ENCODE measurements at regions not wholly inside any gene's neighbourhood (a gene's known extent, or its start where the extent isn't known, plus 50 kb on each side); places are given as distances from the start of the nearest gene placed in this dataset.

GRCh38 chr2:129777146-129777545 lies 202.3 kb upstream of the RAB6C start:
- Histone ChIP-seq H3K9me3 (ENCODE audit: control insufficient read depth, insufficient read depth, low read depth, low read length) (no peaks in the 10 kb centered on the region), H3K4me3 (ENCODE audit: low read depth, low read length) (no peak overlapping the region), H3K4me1 (ENCODE audit: control insufficient read depth, insufficient read depth, low read length) (peaks cover 8% of the 10 kb centered on the region; the same call in 1 of the 2 replicates), H3K9ac (ENCODE audit: low read length) (no peak overlapping the region), H3K27ac (ENCODE audit: low read depth, low read length) (no peak overlapping the region), H3K27me3 (ENCODE audit: control insufficient read depth, insufficient read depth, low read length) (no peaks in the 10 kb centered on the region), H3K36me3 (ENCODE audit: control insufficient read depth, insufficient read depth, low read length) (no peaks in the 10 kb centered on the region)

DNA sequence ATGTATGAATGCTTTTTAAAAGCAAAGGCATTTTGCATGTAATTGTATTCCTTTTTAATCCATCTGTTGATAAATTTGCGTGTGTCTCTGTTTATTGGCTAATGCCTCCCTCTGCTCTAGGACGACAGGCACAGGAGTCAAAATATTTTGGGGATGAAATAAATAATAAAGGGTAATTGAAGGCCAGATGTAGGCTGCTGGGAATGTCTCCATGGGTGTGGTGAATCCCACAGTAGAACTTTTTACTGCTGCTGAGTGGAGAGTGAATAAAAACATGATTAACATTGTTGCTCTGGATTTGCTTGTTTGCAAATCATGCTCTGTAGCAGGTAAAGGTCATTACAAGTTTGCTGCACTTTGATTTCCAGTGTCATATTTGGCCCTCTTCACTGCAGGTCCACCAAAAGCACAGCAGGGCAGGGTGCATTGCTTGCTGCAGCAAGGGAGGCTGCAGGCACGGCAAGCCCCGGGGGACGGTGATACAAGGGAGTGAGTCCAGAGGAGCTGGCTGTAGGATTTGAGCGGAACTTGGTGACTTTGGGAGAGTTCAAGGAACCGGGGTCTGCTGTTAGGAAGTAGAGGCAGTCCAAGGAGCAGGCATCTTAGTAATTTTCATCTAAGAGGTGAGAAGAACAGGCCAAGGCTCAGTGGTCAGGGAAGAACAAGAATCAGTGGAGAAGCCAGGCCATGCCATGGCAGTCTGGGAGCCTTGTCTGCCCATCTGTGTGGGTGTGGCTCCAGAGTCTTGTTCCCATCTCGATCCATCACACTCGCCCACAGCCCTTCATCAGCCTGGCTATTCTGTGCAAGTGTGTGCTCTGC lies 201.5 kb upstream of the RAB6C start:
- Histone ChIP-seq H3K9me3 (ENCODE audit: control insufficient read depth, insufficient read depth, low read depth, low read length) (no peaks in the 10 kb centered on the region), H3K27me3 (ENCODE audit: control insufficient read depth, insufficient read depth, low read length) (no peaks in the 10 kb centered on the region), H3K4me1 (ENCODE audit: control insufficient read depth, insufficient read depth, low read length) (peaks cover 8% of the 10 kb centered on the region; the same call in 1 of the 2 replicates), H3K4me3 (ENCODE audit: low read depth, low read length) (no peak overlapping the region), H3K9ac (ENCODE audit: low read length) (no peak overlapping the region), H3K36me3 (ENCODE audit: control insufficient read depth, insufficient read depth, low read length) (no peaks in the 10 kb centered on the region), H3K27ac (ENCODE audit: low read depth, low read length) (no peak overlapping the region)

DNA sequence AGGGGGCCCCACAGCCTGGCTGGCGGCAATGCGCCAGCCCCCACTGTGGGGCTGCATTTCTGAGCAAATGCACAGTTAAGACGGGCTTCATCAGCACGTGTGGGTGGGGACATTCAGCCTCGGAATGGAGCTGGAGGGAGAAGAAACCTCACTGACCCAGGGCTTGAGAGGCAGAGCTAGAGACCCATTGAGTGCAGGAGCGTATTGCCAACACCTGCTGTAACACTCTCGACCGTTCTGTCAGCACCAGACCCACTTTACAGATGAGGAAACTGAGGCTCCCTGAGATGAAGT lies 200.9 kb upstream of the RAB6C start:
- Histone ChIP-seq H3K4me3 (ENCODE audit: low read depth, low read length) (no peak overlapping the region), H3K27ac (ENCODE audit: low read depth, low read length) (no peak overlapping the region), H3K36me3 (ENCODE audit: control insufficient read depth, insufficient read depth, low read length) (no peaks in the 10 kb centered on the region), H3K9me3 (ENCODE audit: control insufficient read depth, insufficient read depth, low read depth, low read length) (no peaks in the 10 kb centered on the region), H3K27me3 (ENCODE audit: control insufficient read depth, insufficient read depth, low read length) (no peaks in the 10 kb centered on the region), H3K9ac (ENCODE audit: low read length) (no peak overlapping the region), H3K4me1 (ENCODE audit: control insufficient read depth, insufficient read depth, low read length) (peaks cover 8% of the 10 kb centered on the region; the same call in 1 of the 2 replicates)

DNA sequence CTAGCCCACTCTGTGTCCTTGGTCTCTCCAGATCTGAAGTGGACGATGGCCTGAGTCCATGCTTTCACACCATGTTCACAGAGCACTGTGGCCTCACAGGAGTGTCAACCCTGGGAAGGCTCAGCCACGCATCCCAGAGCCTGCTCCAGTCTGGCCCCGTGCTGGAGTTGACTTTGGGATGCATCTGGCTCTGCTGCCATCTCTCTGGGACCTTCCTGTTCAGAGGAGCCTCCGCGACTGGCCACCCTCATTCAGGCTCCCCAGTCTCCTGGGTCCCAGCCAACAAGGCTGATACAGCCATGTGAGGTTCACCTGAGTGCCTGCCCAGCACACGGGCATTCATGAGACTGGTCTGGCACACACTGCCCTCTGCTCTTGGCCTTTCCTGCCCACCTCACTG lies 199.7 kb upstream of the RAB6C start:
- Histone ChIP-seq H3K27ac (ENCODE audit: low read depth, low read length) (no peak overlapping the region), H3K27me3 (ENCODE audit: control insufficient read depth, insufficient read depth, low read length) (no peaks in the 10 kb centered on the region), H3K4me3 (ENCODE audit: low read depth, low read length) (no peak overlapping the region), H3K4me1 (ENCODE audit: control insufficient read depth, insufficient read depth, low read length) (peaks cover 8% of the 10 kb centered on the region; the same call in 1 of the 2 replicates), H3K36me3 (ENCODE audit: control insufficient read depth, insufficient read depth, low read length) (no peaks in the 10 kb centered on the region), H3K9me3 (ENCODE audit: control insufficient read depth, insufficient read depth, low read depth, low read length) (no peaks in the 10 kb centered on the region), H3K9ac (ENCODE audit: low read length) (no peak overlapping the region)

DNA sequence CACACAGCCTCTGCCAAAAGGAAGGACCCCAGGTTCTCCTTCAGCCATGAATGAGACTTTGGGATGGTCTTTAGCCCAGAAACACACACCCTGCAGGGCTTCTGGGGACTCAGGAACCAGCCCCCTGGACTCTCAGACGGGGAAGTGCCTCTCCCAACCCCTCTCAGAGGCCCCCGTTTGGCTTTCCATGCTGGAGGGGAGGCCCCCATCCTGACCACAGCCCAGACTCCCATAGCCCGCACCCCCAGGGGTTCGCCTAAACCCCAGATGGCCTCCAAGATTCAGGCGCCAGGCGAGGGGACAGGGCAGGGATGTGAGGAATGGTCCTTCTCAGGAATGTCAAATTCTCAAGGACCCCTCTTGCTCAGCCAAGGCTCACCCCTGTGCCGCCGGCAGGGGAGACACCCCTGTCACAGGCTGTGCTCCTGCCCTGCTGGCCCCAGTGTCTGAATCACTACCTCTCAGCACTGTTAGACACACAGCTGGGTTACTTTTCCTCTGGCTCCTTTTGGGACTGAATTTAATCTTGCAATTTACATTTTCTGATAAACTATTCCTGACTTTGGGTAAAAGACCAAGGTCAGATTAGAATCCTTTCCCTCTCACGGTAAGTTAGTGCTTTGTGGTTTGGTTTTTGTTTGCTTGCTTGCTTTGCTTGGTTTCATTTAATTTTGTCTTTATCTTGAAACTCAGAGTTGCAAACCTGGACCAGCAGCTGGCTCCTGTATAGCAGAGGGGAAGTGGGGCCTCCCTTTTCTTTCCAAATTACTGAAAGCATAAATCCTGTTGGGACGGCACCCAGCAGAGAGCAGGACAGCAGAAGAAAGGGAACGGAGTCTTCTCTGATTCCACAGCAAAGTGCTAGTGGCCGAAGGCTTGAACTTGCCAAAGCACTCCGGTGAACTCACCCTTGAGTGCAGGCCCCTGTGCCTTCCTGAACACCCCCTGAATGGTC lies 198.9 kb upstream of the RAB6C start:
- no peak overlapping the region for H3K4me3 ChIP-seq (ENCODE audit: low read depth, low read length)
- no peak overlapping the region for H3K27ac ChIP-seq (ENCODE audit: low read depth, low read length)
- H3K9ac ChIP-seq (ENCODE audit: low read length) = no peak overlapping the region
- no peaks in the 10 kb centered on the region for H3K27me3 ChIP-seq (ENCODE audit: control insufficient read depth, insufficient read depth, low read length)
- H3K4me1 ChIP-seq (ENCODE audit: control insufficient read depth, insufficient read depth, low read length) = peaks cover 8% of the 10 kb centered on the region; the same call in 1 of the 2 replicates
- no peaks in the 10 kb centered on the region for H3K36me3 ChIP-seq (ENCODE audit: control insufficient read depth, insufficient read depth, low read length)
- no peaks in the 10 kb centered on the region for H3K9me3 ChIP-seq (ENCODE audit: control insufficient read depth, insufficient read depth, low read depth, low read length)

- Histone ChIP-seq H3K27ac (ENCODE audit: low read depth, low read length) (no peak overlapping the region), H3K4me1 (ENCODE audit: control insufficient read depth, insufficient read depth, low read length) (peaks cover 11% of the 10 kb centered on the region), H3K9me3 (ENCODE audit: control insufficient read depth, insufficient read depth, low read depth, low read length) (no peaks in the 10 kb centered on the region), H3K36me3 (ENCODE audit: control insufficient read depth, insufficient read depth, low read length) (no peaks in the 10 kb centered on the region), H3K27me3 (ENCODE audit: control insufficient read depth, insufficient read depth, low read length) (no peaks in the 10 kb centered on the region), H3K9ac (ENCODE audit: low read length) (no peak overlapping the region), H3K4me3 (ENCODE audit: low read depth, low read length) (no peak overlapping the region)
Observed at GRCh38 chr2:129781749-129782632, 197.5 kb upstream of the RAB6C start.

- Histone ChIP-seq H3K36me3 (ENCODE audit: control insufficient read depth, insufficient read depth, low read length) (no peaks in the 10 kb centered on the region), H3K4me3 (ENCODE audit: low read depth, low read length) (no peak overlapping the region), H3K27ac (ENCODE audit: low read depth, low read length) (no peak overlapping the region), H3K9ac (ENCODE audit: low read length) (no peak overlapping the region), H3K27me3 (ENCODE audit: control insufficient read depth, insufficient read depth, low read length) (no peaks in the 10 kb centered on the region), H3K9me3 (ENCODE audit: control insufficient read depth, insufficient read depth, low read depth, low read length) (no peaks in the 10 kb centered on the region), H3K4me1 (ENCODE audit: control insufficient read depth, insufficient read depth, low read length) (peaks cover 11% of the 10 kb centered on the region)
Observed at GRCh38 chr2:129782633-129782990, 196.9 kb upstream of the RAB6C start.

GRCh38 chr2:129784486-129784885 lies 195.0 kb upstream of the RAB6C start:
- Histone ChIP-seq H3K4me3 (ENCODE audit: low read depth, low read length) (no peak overlapping the region), H3K27me3 (ENCODE audit: control insufficient read depth, insufficient read depth, low read length) (no peaks in the 10 kb centered on the region), H3K36me3 (ENCODE audit: control insufficient read depth, insufficient read depth, low read length) (no peaks in the 10 kb centered on the region), H3K27ac (ENCODE audit: low read depth, low read length) (no peak overlapping the region), H3K9me3 (ENCODE audit: control insufficient read depth, insufficient read depth, low read depth, low read length) (no peaks in the 10 kb centered on the region), H3K9ac (ENCODE audit: low read length) (no peak overlapping the region), H3K4me1 (ENCODE audit: control insufficient read depth, insufficient read depth, low read length) (peaks cover 11% of the 10 kb centered on the region)

- Histone ChIP-seq H3K27ac (ENCODE audit: low read depth, low read length) (no peak overlapping the region), H3K4me3 (ENCODE audit: low read depth, low read length) (no peak overlapping the region), H3K36me3 (ENCODE audit: control insufficient read depth, insufficient read depth, low read length) (no peaks in the 10 kb centered on the region), H3K9ac (ENCODE audit: low read length) (no peak overlapping the region), H3K9me3 (ENCODE audit: control insufficient read depth, insufficient read depth, low read depth, low read length) (no peaks in the 10 kb centered on the region), H3K4me1 (ENCODE audit: control insufficient read depth, insufficient read depth, low read length) (no peaks in the 10 kb centered on the region), H3K27me3 (ENCODE audit: control insufficient read depth, insufficient read depth, low read length) (no peaks in the 10 kb centered on the region)
Observed at GRCh38 chr2:129791712-129792111, 187.8 kb upstream of the RAB6C start.

DNA sequence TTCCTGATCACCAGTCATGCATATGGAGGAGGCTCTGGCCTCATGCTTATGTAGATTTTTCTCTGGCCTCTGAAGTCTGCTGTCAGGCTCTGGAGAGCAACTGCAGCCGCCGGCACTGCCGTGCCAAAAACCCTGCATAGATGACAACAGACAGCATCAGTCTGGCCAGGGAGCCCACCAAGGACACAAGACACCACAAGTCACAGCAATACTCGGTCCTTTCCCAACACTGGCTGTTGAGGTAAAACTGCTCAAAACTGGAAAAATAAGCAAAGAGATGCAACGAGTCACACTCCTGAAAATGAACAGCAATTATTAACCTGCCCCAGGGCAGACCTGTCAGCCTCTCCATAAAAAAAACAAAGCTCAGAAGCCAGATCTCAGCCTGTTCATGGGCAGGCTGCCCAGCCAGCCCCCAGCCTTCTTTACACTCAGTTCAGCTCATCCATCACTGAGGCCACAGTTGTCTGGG lies 186.0 kb upstream of the RAB6C start:
- H3K9me3 ChIP-seq (ENCODE audit: control insufficient read depth, insufficient read depth, low read depth, low read length) = no peaks in the 10 kb centered on the region
- H3K27ac ChIP-seq (ENCODE audit: low read depth, low read length) = no peak overlapping the region
- no peak overlapping the region for H3K4me3 ChIP-seq (ENCODE audit: low read depth, low read length)
- no peak overlapping the region for H3K9ac ChIP-seq (ENCODE audit: low read length)
- H3K4me1 ChIP-seq (ENCODE audit: control insufficient read depth, insufficient read depth, low read length) = no peaks in the 10 kb centered on the region; the same call in 1 of the 2 replicates
- H3K36me3 ChIP-seq (ENCODE audit: control insufficient read depth, insufficient read depth, low read length) = no peaks in the 10 kb centered on the region
- no peaks in the 10 kb centered on the region for H3K27me3 ChIP-seq (ENCODE audit: control insufficient read depth, insufficient read depth, low read length)
